HTR-8/SVneo (cell line): ENCODE measurements at regions not wholly inside any gene's neighbourhood (a gene's known extent, or its start where the extent isn't known, plus 50 kb on each side); places are given as distances from the start of the nearest gene placed in this dataset.
"Not testable (repeated sequence)": the region's sequence is repeated elsewhere in the genome, so short reads cannot be mapped to it uniquely, and the experiment has no call there.

Source experiments
- DNase-seq: peaks from one replicate; pipeline ENCODE4 v3.0.0; 2011; ENCODE audit warnings: low spot score, mixed read lengths; ENCODE audit not compliant: insufficient read length
- FAIRE-seq: peaks from 2 replicates; lab custom pipeline; 2011; peaks lifted over from hg19 to GRCh38; lab: Jason Lieb, UNC

GRCh38 chr7:91397096-91397495 is 132.9 kb downstream of the FZD1 start:
- FAIRE-seq: no peak

GRCh38 chr7:91397612-91398011 is 133.4 kb downstream of the FZD1 start:
- FAIRE-seq (no peak), DNase-seq (no peak)

More at GRCh38 chr7:91397096-91397495, 132.9 kb downstream of the FZD1 start:
- no peak for DNase-seq

- no peak for FAIRE-seq
- DNase-seq: no peak
Observed at GRCh38 chr7:91398341-91398740, 134.1 kb downstream of the FZD1 start.

GRCh38 chr7:91405092-91405788 is 141.0 kb downstream of the FZD1 start:
- FAIRE-seq (no peak), DNase-seq (no peak)

GRCh38 chr7:91405873-91406272 is 141.6 kb downstream of the FZD1 start:
- not testable (repeated sequence) for DNase-seq, FAIRE-seq

- no peak for DNase-seq
- FAIRE-seq: no peak
Observed at GRCh38 chr7:91407942-91408341, 143.7 kb downstream of the FZD1 start.

- FAIRE-seq: no peak
Observed at GRCh38 chr7:91408388-91409154, 144.3 kb downstream of the FZD1 start.

GRCh38 chr7:91411060-91411459 is 146.8 kb downstream of the FZD1 start:
- FAIRE-seq (no peak), DNase-seq (no peak)

More at GRCh38 chr7:91408388-91409154, 144.3 kb downstream of the FZD1 start:
- DNase-seq: no peak

GRCh38 chr7:91412298-91412697 is 148.1 kb downstream of the FZD1 start:
- DNase-seq (no peak), FAIRE-seq (no peak)

- DNase-seq (no peak), FAIRE-seq (no peak)
Observed at GRCh38 chr7:91414734-91415133, 150.5 kb downstream of the FZD1 start.

- FAIRE-seq (no peak), DNase-seq (no peak)
Observed at GRCh38 chr7:91416155-91416865, 152.1 kb downstream of the FZD1 start.

- FAIRE-seq (no peak), DNase-seq (no peak)
Observed at GRCh38 chr7:91420606-91421005, 156.4 kb downstream of the FZD1 start.

- FAIRE-seq (no peak), DNase-seq (no peak)
Observed at GRCh38 chr7:91421018-91421417, 156.8 kb downstream of the FZD1 start.

GRCh38 chr7:91424371-91424770 is 160.1 kb downstream of the FZD1 start:
- no peak for FAIRE-seq

GRCh38 chr7:91425149-91425548 is 160.9 kb downstream of the FZD1 start:
- DNase-seq (no peak), FAIRE-seq (no peak)

More at GRCh38 chr7:91424371-91424770, 160.1 kb downstream of the FZD1 start:
- DNase-seq: no peak

- DNase-seq (no peak), FAIRE-seq (no peak)
Observed at GRCh38 chr7:91427051-91427450, 162.8 kb downstream of the FZD1 start.

GRCh38 chr7:91431601-91432000 is 167.4 kb downstream of the FZD1 start:
- FAIRE-seq: no peak
- DNase-seq: no peak

- no peak for DNase-seq
- FAIRE-seq: no peak
Observed at GRCh38 chr7:91434836-91435235, 170.6 kb downstream of the FZD1 start.

GRCh38 chr7:91435381-91436059 is 171.3 kb downstream of the FZD1 start:
- DNase-seq (no peak), FAIRE-seq (no peak)

- DNase-seq: no peak
- no peak for FAIRE-seq
Observed at GRCh38 chr7:91436655-91437054, 172.4 kb downstream of the FZD1 start.
